Astrocyte (in vitro differentiated cells and primary cell): ENCODE measurements at regions not wholly inside any gene's neighbourhood (a gene's known extent, or its start where the extent isn't known, plus 50 kb on each side); places are given as distances from the start of the nearest gene placed in this dataset.

Experiments used
- DNase-seq: peaks from one replicate; pipeline ENCODE4 v3.0.0-alpha.2; 2010; ENCODE audit warnings: low read depth
- FAIRE-seq: peaks from 2 replicates; lab custom pipeline; 2011; peaks lifted over from hg19 to GRCh38; lab: Jason Lieb, UNC
- H2AFZ ChIP-seq: 2 replicates; pipeline ENCODE4 v1.6.0; 2012; ENCODE audit warnings: low read depth, low read length, inconsistent platforms
- H3K27ac ChIP-seq: 2 replicates; pipeline ENCODE4 v1.5.1; 2011; ENCODE audit warnings: low read depth, low read length, inconsistent platforms
- H3K27me3 ChIP-seq: 2 replicates; pipeline ENCODE4 v1.6.0; 2011; ENCODE audit warnings: low read length, inconsistent platforms; ENCODE audit not compliant: insufficient read depth
- H3K36me3 ChIP-seq: 2 replicates; pipeline ENCODE4 v1.5.1; 2011; ENCODE audit warnings: low read length, inconsistent platforms; ENCODE audit not compliant: insufficient read depth
- H3K4me1 ChIP-seq: 2 replicates; pipeline ENCODE4 v1.5.1; 2011; ENCODE audit warnings: low read length, inconsistent platforms; ENCODE audit not compliant: insufficient read depth
- H3K4me2 ChIP-seq: 2 replicates; pipeline ENCODE4 v1.6.0; 2012; ENCODE audit warnings: low read length, inconsistent platforms
- H3K4me3 ChIP-seq: 2 replicates; pipeline ENCODE4 v1.5.1; 2011; ENCODE audit warnings: low read depth, mild to moderate bottlenecking, low read length, inconsistent platforms; ENCODE audit not compliant: insufficient read depth
- H3K79me2 ChIP-seq: 2 replicates; pipeline ENCODE4 v1.6.0; 2012; ENCODE audit warnings: mild to moderate bottlenecking, low read length, inconsistent platforms; ENCODE audit not compliant: insufficient read depth
- H3K9ac ChIP-seq: 2 replicates; pipeline ENCODE4 v1.6.0; 2012; ENCODE audit warnings: mild to moderate bottlenecking, low read length, inconsistent platforms
- H3K9me3 ChIP-seq: 2 replicates; pipeline ENCODE4 v1.5.1; 2012; ENCODE audit warnings: low read depth, mild to moderate bottlenecking, low read length, inconsistent platforms; ENCODE audit not compliant: insufficient read depth
- H4K20me1 ChIP-seq: 2 replicates; pipeline ENCODE4 v1.6.0; 2012; ENCODE audit warnings: low read length, inconsistent platforms; ENCODE audit not compliant: insufficient read depth
- H3K27ac Mint-ChIP-seq: one replicate; pipeline ENCODE4 v1.8.0; 2021; ENCODE audit warnings: mild to moderate bottlenecking, mixed read lengths; ENCODE audit not compliant: unreplicated experiment
- H3K27me3 Mint-ChIP-seq: one replicate; pipeline ENCODE4 v1.8.0; 2021; ENCODE audit warnings: low read depth, mixed read lengths; ENCODE audit not compliant: unreplicated experiment
- H3K36me3 Mint-ChIP-seq: one replicate; pipeline ENCODE4 v1.8.0; 2021; ENCODE audit warnings: low read depth, mixed read lengths; ENCODE audit not compliant: unreplicated experiment
- H3K4me1 Mint-ChIP-seq: one replicate; pipeline ENCODE4 v1.8.0; 2021; ENCODE audit warnings: low read depth, mixed read lengths; ENCODE audit not compliant: unreplicated experiment
- H3K4me3 Mint-ChIP-seq: one replicate; pipeline ENCODE4 v1.8.0; 2021; ENCODE audit warnings: mild to moderate bottlenecking, moderate library complexity, mixed read lengths; ENCODE audit not compliant: unreplicated experiment
- H3K9me3 Mint-ChIP-seq: one replicate; pipeline ENCODE4 v1.8.0; 2021; ENCODE audit warnings: mild to moderate bottlenecking, mixed read lengths; ENCODE audit not compliant: unreplicated experiment
- EZH2 ChIP-seq: IDR thresholded peaks from 2 replicates; pipeline ENCODE4 v1.6.1; 2012; ENCODE audit warnings: mild to moderate bottlenecking, low read length, inconsistent platforms; ENCODE audit not compliant: insufficient read depth
- TF ChIP-seq, protein P1 (sequence below): IDR thresholded peaks from 2 replicates; pipeline ENCODE4 v1.5.1; 2011; ENCODE audit warnings: low read depth, mild to moderate bottlenecking, inconsistent platforms, low read length, moderate library complexity; ENCODE audit not compliant: insufficient read depth

DNA sequence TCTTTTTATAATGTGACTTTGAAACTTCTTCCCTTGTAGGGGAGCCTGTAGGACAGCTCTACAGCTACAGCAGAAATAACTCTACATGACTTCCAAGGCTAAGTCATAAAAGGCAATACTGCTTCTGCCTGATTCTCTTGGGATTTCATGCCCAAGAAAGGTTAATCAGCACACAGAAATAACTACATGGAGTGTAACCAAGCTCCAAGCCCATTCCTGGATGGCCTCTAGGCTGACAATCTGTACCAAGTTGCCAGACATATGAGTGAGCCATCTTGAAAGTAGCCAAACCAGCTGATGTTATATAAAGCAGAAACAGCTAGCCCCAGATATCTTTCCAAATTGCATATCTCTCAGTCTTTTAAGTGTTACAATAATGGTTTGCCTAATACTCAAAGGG, 75.8 kb upstream of the OSTN start:
- no peak overlapping the region for H3K4me3 Mint-ChIP-seq
- DNase-seq (no peak), FAIRE-seq (no peak)
- Histone ChIP-seq H3K9ac (no peak overlapping the region), H3K4me3 (no peak overlapping the region), H3K79me2 (no peaks in the 10 kb centered on the region), H4K20me1 (no peaks in the 10 kb centered on the region), H3K27me3 (no peaks in the 10 kb centered on the region), H3K27ac (no peak overlapping the region), H3K36me3 (no peaks in the 10 kb centered on the region), H2AFZ (no peak overlapping the region), H3K4me2 (no peak overlapping the region), H3K9me3 (no peaks in the 10 kb centered on the region), H3K4me1 (no peaks in the 10 kb centered on the region)
- TF ChIP-seq, protein P1, sequence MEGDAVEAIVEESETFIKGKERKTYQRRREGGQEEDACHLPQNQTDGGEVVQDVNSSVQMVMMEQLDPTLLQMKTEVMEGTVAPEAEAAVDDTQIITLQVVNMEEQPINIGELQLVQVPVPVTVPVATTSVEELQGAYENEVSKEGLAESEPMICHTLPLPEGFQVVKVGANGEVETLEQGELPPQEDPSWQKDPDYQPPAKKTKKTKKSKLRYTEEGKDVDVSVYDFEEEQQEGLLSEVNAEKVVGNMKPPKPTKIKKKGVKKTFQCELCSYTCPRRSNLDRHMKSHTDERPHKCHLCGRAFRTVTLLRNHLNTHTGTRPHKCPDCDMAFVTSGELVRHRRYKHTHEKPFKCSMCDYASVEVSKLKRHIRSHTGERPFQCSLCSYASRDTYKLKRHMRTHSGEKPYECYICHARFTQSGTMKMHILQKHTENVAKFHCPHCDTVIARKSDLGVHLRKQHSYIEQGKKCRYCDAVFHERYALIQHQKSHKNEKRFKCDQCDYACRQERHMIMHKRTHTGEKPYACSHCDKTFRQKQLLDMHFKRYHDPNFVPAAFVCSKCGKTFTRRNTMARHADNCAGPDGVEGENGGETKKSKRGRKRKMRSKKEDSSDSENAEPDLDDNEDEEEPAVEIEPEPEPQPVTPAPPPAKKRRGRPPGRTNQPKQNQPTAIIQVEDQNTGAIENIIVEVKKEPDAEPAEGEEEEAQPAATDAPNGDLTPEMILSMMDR, result no peak
- TF ChIP-seq EZH2, result no peak
- H3K27ac Mint-ChIP-seq, result no peak overlapping the region
- no peaks in the 10 kb centered on the region for H3K36me3 Mint-ChIP-seq
- no peaks in the 10 kb centered on the region for H3K9me3 Mint-ChIP-seq
- no peaks in the 10 kb centered on the region for H3K27me3 Mint-ChIP-seq
- no peaks in the 10 kb centered on the region for H3K4me1 Mint-ChIP-seq

- H3K79me2 ChIP-seq, result no peaks in the 10 kb centered on the region
- H3K9ac ChIP-seq, result no peak overlapping the region
- no peak overlapping the region for H2AFZ ChIP-seq
- DNase-seq (peak; percentile 34), FAIRE-seq (no peak)
- TF ChIP-seq EZH2, result no peak
- TF ChIP-seq, protein P1, result no peak
- Mint-ChIP-seq H3K27me3 (no peaks in the 10 kb centered on the region), H3K27ac (no peak overlapping the region), H3K36me3 (no peaks in the 10 kb centered on the region), H3K9me3 (no peaks in the 10 kb centered on the region), H3K4me1 (no peaks in the 10 kb centered on the region), H3K4me3 (no peak overlapping the region)
- H3K27ac ChIP-seq, result no peak overlapping the region
- H3K4me3 ChIP-seq, result no peak overlapping the region
- H3K27me3 ChIP-seq, result no peaks in the 10 kb centered on the region
- no peaks in the 10 kb centered on the region for H4K20me1 ChIP-seq
- no peaks in the 10 kb centered on the region for H3K9me3 ChIP-seq
- H3K4me2 ChIP-seq, result no peak overlapping the region
- H3K36me3 ChIP-seq, result no peaks in the 10 kb centered on the region
- H3K4me1 ChIP-seq, result no peaks in the 10 kb centered on the region
Measured at GRCh38 chr3:191120447-191121298, 78.4 kb upstream of the OSTN start.
